Bronchial epithelial cell (primary cell): ENCODE measurements at regions not wholly inside any gene's neighbourhood (a gene's known extent, or its start where the extent isn't known, plus 50 kb on each side); places are given as distances from the start of the nearest gene placed in this dataset.

Experiments
- DNase-seq: peaks from one replicate; pipeline ENCODE4 v3.0.0-alpha.2; 2010; ENCODE audit warnings: low read depth
- FAIRE-seq: peaks from 2 replicates; lab custom pipeline; 2011; peaks lifted over from hg19 to GRCh38; lab: Jason Lieb, UNC
- H3K27me3 ChIP-seq: 2 replicates; pipeline ENCODE4 v1.5.1; 2011; ENCODE audit warnings: low read length; ENCODE audit not compliant: control insufficient read depth, insufficient read depth
- H3K36me3 ChIP-seq: 2 replicates; pipeline ENCODE4 v1.5.1; 2011; ENCODE audit warnings: low read length; ENCODE audit not compliant: control insufficient read depth, insufficient read depth
- H3K4me3 ChIP-seq: 2 replicates; pipeline ENCODE4 v1.5.1; 2011; ENCODE audit warnings: mild to moderate bottlenecking, low read depth, low read length, control low read depth
- CTCF ChIP-seq: IDR thresholded peaks from 2 replicates; pipeline ENCODE4 v1.5.1; 2011; ENCODE audit warnings: mild to moderate bottlenecking, moderate library complexity, low read length, control low read depth, inconsistent platforms; ENCODE audit not compliant: insufficient read depth, severe bottlenecking

GRCh38 chr13:74681891-74682290, 547.7 kb upstream of the KLF12 start:
- no peaks in the 10 kb centered on the region for H3K27me3 ChIP-seq
- FAIRE-seq (no peak), DNase-seq (no peak)
- H3K4me3 ChIP-seq, result no peak overlapping the region
- no peak for TF ChIP-seq CTCF
- no peaks in the 10 kb centered on the region for H3K36me3 ChIP-seq

GRCh38 chr13:74678308-74678965, 544.2 kb upstream of the KLF12 start:
- Histone ChIP-seq H3K4me3 (no peak overlapping the region), H3K36me3 (no peaks in the 10 kb centered on the region), H3K27me3 (no peaks in the 10 kb centered on the region)
- TF ChIP-seq CTCF, result no peak
- no peak for FAIRE-seq
- DNase-seq, result no peak

GRCh38 chr13:74675972-74676371, 541.8 kb upstream of the KLF12 start:
- no peaks in the 10 kb centered on the region for H3K27me3 ChIP-seq
- no peak for TF ChIP-seq CTCF
- DNase-seq (no peak), FAIRE-seq (no peak)
- no peaks in the 10 kb centered on the region for H3K36me3 ChIP-seq
- H3K4me3 ChIP-seq, result no peak overlapping the region

- no peak for TF ChIP-seq CTCF
- DNase-seq (peak; percentile 95), FAIRE-seq (no peak)
- no peak overlapping the region for H3K4me3 ChIP-seq
- H3K27me3 ChIP-seq, result no peaks in the 10 kb centered on the region
- no peaks in the 10 kb centered on the region for H3K36me3 ChIP-seq
These were observed 541.0 kb upstream of the KLF12 start for GRCh38 chr13:74675182-74675581.

- H3K27me3 ChIP-seq, result no peaks in the 10 kb centered on the region
- FAIRE-seq, result no peak
- no peak for TF ChIP-seq CTCF
- H3K4me3 ChIP-seq, result no peak overlapping the region
- no peaks in the 10 kb centered on the region for H3K36me3 ChIP-seq
- DNase-seq, result no peak
These were observed 540.5 kb upstream of the KLF12 start for GRCh38 chr13:74674720-74675119.

GRCh38 chr13:74669149-74669548, 534.9 kb upstream of the KLF12 start:
- Histone ChIP-seq H3K27me3 (no peaks in the 10 kb centered on the region), H3K4me3 (no peak overlapping the region), H3K36me3 (no peaks in the 10 kb centered on the region)
- DNase-seq (no peak), FAIRE-seq (no peak)
- no peak for TF ChIP-seq CTCF
